Epithelial cell of esophagus (primary cell): ENCODE measurements at regions not wholly inside any gene's neighbourhood (a gene's known extent, or its start where the extent isn't known, plus 50 kb on each side); places are given as distances from the start of the nearest gene placed in this dataset.
"Not testable (repeated sequence)": the region's sequence is repeated elsewhere in the genome, so short reads cannot be mapped to it uniquely, and the experiment has no call there.

Experiments
- DNase-seq: peaks from one replicate; pipeline ENCODE4 v3.0.0; 2010; ENCODE audit warnings: low read depth
- H3K4me3 ChIP-seq: 2 replicates; pipeline ENCODE4 v1.5.1; 2011; ENCODE audit warnings: mild to moderate bottlenecking, low read length, control low read depth
- CTCF ChIP-seq: IDR thresholded peaks from 2 replicates; pipeline ENCODE4 v1.5.1; 2011; ENCODE audit warnings: low read depth, mild to moderate bottlenecking, low read length, control low read depth, inconsistent platforms; ENCODE audit not compliant: insufficient read depth; ENCODE audit errors: missing control alignments

DNA sequence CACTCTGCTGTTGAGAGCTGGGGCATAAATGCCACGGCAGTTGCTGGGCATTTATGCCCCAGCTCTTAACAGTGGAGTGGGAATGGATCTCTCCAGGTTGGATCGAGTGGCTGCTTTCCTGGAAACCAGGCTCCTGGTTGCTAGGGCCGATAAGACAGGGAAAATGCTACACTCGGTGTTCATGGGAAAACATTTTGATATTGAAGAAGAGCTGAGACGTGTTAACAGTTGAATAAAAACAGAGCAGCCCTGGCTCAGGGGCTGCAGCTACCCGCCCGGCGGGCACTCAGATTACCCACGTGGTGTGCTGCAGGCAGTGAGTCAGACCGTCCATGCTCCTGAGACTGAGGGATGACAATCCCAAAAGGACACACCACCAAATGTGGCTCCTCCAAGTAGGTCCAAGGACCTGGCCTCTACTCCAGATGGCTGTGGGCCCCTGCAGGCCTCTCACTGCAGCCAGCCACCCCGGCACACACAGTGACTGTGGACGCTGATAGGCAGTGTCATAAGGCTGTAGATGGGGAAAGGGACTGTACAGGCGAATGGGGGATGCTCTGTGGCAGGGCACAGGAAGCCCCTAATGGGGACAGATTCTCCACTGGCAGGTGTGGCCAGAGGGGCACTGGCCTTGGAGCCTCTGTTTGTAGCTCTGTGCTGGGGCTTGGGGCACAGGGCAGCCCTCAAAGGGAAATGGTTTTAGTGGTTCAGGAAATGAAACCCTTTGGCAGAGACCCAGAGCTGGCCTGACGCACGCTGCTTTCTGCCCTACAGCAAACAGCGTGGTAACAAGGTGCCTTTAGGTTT is 237.8 kb downstream of the LY86 start:
- DNase-seq = peak; percentile 72
- no peak for TF ChIP-seq CTCF

DNA sequence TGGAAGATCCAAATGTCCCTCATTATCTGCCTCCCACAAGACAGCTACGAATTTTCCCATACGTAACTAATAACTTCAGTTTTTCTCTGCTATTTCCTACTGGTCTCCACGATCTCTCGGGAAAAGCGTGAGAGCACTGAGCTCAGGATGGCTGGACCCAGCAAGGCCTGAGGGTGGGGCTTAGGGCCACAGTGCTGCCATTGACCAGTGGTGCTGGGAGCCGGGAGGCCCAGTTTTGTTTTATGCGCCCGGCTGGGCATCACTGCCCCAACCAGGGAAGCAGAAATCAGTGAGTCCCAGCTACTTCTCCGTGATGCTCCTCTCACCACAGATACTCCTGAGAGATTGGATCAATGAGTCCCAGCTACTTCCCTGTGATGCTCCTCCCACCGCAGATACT is 238.4 kb downstream of the LY86 start:
- no peak for TF ChIP-seq CTCF
- no peak for DNase-seq
- H3K4me3 ChIP-seq = no peak overlapping the region

More for the DNA sequence above, 237.8 kb downstream of the LY86 start:
- H3K4me3 ChIP-seq = no peak overlapping the region

DNA sequence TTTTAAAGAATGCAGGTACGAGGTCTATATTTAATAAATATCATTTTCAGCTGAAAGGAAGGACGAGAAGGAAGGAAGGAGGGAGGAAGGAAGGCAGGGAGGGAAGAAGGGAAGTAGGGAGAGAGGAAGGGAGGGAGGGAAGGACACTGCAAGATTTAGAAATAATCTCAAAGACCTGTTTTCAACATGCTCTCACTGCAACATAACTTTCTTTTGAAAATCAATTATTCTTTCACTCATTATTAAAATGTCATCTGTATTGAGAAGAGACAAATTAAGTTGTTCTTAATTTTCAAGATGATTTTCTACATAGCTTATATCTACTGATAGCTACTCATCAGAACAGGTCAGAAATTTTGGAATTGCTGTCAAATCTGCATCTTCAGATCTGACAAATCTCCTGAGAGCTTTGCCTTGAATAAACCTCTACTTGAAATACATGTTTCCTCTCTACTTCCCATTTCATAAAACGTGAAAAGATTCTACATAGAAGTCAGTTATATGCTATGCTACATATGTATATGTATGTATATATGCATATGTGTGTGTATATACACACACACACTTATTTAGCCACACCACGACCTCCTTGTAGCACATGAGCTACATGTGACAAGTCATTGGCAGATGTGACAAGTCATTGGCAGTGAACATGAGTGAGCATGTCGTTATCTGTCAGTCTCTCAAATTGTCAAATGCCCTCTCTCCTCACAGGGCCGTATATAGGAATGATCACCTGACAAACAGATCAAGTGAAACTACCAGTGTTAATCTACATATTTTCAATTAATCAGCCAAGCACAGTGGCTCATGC is 241.6 kb downstream of the LY86 start:
- TF ChIP-seq CTCF = no peak
- no peak for DNase-seq
- no peak overlapping the region for H3K4me3 ChIP-seq

DNA sequence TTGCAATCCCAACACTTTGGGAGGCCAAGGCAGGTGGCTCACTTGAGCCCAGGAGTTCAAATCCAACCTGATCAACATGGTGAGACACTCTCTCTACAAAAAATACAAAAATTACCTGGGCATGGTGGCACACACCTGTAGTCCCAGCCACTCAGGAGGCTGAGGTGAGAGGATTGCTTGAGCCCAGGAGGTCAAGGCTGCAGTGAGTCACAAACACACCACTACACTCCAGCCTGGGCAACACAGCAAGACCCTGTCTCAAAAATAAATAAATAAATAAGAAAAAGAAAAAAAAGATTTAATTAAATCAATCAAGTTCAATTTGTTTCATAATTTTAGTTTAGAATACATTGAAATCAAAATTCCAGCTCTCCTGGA is 242.2 kb downstream of the LY86 start:
- DNase-seq, H3K4me3 ChIP-seq: not testable (repeated sequence)

DNA sequence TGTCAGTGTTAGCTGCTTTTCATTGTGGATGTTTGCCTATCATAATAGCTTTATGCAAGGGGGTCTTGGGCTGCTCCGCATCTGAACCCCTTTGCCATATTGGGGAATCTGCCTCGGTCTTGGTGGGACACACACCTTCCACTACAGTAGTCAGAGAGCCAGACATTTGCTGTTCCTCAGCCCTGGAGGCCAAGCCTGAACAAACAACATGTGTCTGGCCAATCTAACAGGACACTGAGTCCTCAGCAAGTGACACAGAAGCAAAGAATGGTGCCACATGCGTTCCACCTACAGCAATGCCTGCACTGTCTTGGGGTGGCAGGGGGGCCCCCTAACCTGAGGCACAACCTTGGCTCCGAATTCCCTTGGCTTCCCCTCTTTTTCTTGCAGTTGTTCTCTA is 243.9 kb downstream of the LY86 start:
- H3K4me3 ChIP-seq = no peak overlapping the region
- no peak for DNase-seq
- TF ChIP-seq CTCF = no peak

DNA sequence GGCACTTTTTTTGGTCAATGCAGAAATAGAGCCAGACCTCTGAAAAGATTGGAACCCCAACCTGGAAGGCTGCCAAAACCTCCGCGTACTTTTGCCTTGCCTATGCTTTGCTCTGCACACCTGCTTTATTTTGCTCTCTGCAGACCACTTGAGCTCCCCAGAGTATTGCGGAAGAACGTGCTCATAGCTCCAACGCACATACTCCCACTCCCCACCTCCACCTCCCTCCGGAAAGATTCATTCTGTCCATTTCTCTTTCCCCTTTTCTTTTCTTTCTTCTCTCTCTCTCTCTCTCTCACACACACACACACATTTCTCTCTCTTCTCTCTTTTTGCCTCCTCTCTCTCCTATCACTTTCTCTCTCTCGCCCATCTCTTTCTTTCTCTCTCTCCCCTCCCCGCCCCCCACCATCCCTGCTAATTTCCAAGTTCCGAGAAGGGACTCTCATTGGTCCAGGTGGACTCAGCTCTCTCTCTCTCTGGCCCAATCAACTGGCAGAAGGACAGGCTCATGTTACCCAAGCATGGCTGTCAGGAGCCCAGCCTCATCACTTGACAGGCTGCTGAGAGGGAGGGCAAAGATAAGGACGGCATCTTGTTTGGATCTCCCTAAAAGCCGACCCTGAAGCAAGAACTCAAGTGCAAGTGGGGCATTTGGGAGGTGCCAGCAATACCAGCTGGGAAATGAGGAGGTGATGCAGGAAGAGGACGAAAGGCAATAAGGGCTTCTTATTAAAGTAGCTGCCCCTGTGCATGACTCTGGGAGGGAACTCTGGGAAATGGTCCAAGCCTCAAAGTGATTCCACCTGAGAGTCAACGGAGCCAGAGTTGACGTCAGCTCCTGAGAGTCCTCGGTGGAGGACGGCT is 246.1 kb downstream of the LY86 start:
- TF ChIP-seq CTCF = no peak
- H3K4me3 ChIP-seq = no peak overlapping the region
- DNase-seq = peak; percentile 58

- no peak overlapping the region for H3K4me3 ChIP-seq
- TF ChIP-seq CTCF = no peak
- no peak for DNase-seq
These were observed 246.6 kb downstream of the LY86 start for GRCh38 chr6:6835223-6835503.
